IPS-18c (cell line): ENCODE measurements at regions not wholly inside any gene's neighbourhood (a gene's known extent, or its start where the extent isn't known, plus 50 kb on each side); places are given as distances from the start of the nearest gene placed in this dataset.
"Not testable (repeated sequence)": the region's sequence is repeated elsewhere in the genome, so short reads cannot be mapped to it uniquely, and the experiment has no call there.

Experiments used
- H3K4me3 ChIP-seq: 2 replicates; pipeline ENCODE4 v1.7.0; 2013; ENCODE audit warnings: low read depth, mild to moderate bottlenecking, low read length, moderate library complexity; ENCODE audit not compliant: insufficient read depth
- H3K9me3 ChIP-seq: one replicate; pipeline ENCODE4 v1.6.1; 2013; ENCODE audit warnings: mild to moderate bottlenecking, low read length, moderate library complexity; ENCODE audit not compliant: control insufficient read depth, insufficient read depth

DNA sequence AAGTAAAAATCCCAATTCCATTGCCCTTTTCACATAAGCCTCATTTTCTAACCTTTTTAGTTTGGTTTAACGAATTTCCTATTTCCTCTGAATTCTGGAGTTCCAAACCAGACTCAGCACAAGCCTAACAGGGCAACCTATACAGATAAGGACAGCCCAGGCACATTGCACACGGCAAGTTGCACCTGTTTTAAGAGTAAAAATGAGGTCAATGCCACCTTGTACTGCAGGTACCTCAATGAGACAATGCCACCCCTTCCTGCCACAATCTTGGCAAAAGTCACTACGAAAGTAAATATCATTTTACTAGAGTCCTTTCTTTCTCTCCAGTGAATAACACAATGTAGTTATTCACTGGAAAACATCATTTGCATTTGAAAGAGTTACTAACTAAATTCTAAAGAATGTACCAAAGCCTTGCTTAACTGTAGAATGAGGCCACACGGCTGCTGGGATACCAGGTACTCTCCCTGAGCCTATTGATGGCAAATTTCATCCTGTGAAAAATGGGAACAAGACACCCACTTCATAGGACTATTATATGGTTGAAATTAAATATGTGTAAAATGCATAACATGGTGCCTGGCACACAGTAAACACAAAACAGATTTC lies 117.2 kb upstream of the NBPF9 start:
- not testable (repeated sequence) for H3K9me3 ChIP-seq, H3K4me3 ChIP-seq

DNA sequence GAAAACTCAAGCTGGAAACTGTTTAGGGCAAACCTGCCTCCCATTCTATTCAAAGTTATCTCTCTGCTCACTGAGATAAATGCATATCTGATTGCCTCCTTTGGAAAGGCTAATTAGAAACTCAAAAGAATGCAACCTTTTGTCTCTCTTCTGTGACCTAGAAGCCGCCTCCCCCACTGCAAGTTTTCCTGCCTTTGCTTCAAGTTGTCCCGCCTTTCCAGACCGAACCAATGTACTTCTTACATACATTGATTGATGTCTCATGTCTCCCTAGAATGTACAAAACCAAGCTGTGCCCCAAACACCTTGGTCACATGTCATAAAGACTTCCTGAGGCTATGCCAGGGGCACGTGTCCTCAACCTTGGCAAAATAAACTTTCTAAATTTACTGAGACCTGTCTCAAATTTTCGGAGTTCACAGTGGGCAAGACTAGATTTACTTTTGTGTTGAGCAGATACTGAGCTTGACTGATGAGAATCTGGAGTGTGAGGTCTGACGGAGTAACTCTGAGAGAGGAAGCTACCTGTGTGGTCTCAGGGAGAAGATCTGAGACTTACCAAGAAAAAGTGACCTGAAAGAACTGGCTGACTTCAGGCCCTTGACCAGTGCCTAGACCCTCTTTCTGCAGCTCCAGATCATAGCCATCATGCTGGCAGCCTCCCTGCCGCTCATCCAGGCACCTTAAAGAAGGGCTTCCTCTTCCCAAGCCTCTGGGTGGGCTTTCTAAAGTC lies 124.7 kb upstream of the NBPF9 start:
- H3K9me3 ChIP-seq, H3K4me3 ChIP-seq: not testable (repeated sequence)

DNA sequence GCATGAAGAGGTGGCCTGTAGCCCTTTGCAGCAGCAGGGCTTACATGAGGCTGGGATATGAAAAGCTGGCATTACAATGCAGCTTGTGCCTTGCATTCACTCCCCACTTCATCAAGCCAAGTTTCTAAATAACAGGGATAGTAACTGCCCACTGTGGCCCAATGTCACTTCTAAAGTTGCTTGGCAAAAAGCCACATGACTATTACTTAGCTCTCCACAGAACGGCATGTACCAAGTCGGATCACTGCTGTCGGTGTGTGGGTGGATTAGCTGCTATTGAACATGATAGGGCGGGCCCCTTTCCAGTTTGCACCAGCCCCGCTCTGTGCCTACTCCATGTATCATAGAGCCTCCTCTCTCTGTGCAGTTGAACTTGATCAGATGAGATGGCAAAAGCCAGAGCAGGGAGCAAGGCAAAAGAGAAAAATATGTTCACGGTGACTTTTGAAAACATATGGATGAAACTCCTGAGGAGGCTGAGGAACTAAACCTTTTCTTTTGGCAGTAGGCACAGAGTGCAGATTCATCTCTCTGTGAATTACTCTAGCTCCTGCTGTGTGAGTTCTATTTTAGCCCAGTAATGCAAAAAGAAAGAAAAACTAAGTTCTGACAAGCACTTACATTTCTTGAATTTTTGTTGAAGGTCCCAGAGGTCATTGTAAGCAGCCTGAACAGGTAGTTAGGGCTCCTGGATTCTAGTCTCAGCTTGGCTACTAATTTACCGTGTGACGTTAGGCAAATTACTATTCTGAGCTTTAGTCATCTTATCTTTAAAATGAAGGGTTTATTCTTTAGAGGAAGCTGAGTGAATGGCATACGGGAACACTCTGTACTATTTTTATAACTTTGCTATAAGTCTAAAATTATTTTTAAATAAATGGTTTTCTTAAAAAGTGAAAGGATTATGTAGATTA lies 125.6 kb upstream of the NBPF9 start:
- not testable (repeated sequence) for H3K4me3 ChIP-seq, H3K9me3 ChIP-seq

DNA sequence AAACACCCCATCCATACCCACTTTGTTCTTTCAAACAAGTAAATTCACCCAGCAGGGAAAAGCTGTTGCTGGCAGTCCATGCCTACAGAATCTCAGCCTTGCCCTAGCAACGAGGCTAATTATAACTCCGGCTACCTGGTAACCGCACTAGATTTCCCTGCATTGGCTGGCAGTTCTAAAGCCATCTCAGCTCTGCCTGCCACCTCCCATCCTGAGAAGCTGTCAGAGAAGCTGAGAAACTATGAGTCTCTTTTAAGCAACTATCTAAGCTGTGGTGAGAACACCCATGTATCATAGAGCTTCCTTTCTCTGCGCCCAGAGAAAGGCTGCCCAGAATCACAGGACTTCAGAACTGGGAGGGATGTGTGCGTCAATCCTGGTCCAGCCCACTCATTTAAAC lies 126.5 kb upstream of the NBPF9 start:
- not testable (repeated sequence) for H3K4me3 ChIP-seq, H3K9me3 ChIP-seq

DNA sequence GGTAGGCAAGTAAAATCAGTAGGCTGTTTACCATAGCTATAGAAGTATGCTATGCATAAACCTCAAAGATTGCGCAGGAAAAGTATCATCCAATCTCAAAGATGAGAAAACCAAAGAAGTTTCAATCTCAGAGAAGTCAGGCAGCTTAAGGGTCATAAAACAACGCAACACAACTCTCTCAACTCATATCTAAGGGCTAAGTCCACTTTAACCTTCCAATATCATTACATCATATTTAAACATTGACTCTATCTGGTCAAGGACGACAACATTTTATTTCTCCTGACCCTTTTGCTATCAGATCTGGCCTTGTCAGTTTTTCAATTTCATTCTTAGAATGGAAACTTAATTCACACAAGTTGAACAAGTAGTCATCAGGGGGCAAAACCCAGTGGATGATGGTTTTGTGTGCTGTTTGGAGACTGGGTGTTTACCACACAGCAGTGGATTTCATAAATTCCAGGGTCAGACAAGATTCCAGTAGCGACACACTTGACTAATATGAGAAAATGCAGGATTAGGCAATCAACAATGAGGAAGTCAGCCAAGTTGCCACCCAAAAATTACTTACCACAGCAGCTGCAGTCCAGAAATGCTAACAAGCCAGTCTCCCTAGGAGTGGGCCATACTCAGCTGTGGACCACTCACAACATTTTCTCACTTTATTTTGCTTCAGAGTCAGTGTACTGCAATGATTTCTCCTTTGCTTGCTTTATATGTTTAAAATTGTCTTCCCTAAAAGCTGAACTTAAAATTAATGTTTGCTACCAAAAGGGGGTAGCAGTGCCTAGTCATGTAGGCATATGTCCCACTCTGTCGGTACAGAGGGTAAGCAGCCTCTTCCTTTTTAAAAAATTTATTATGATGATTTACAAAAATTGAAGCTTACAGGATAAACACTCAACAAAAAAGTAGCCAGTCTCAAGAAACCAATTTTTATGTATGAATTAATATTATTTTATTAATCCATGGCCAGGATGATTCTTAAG lies 131.9 kb upstream of the NBPF9 start:
- not testable (repeated sequence) for H3K4me3 ChIP-seq, H3K9me3 ChIP-seq

DNA sequence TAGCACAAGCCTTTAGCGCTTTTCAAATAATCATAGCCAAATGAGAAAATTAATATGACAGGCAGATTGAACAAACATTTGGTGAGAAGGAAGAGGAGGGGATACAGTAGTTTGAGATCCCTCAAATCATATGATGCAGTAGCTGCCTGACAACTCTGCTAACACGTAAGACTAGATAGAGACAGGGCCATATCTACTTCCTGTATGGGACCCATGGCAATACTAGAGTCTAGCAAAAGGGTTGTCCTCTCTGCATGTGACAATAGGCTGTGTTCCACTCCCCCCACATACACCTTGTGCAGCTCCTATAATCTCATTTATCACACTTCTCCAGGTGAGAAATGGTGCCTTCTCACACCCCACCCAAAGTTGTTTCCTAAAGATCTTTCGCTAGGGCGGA lies 134.2 kb upstream of the NBPF9 start:
- H3K4me3 ChIP-seq, H3K9me3 ChIP-seq: not testable (repeated sequence)

DNA sequence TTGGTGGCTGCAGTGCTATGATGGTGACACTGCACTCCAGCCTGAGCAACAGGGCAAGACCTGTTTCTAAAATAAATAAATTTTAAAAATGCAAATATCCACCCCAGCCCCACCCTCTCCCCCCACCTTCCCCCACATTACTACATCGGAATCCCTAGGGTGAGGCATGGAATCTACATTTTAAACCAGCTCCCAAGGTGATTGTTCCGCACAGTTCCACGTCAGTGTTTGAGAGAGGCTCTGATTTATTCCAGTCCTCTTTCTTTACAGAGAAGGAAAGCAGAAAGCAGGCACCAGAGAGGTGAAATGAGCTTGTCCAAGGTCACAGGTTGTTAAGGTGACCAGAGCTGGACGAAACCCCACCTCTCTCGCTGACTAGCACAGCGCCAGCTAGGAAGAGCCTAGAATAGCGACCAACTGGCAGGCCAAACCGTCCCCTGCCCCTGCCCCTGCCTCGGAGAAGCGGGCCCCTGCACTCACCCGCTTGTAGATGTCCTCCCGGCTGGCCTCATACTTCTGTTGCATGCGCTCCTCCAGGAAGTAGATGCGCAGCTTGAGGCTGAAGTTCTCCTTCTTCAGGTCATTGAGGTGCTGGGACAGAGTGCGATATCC lies 136.7 kb upstream of the NBPF9 start:
- not testable (repeated sequence) for H3K9me3 ChIP-seq, H3K4me3 ChIP-seq

DNA sequence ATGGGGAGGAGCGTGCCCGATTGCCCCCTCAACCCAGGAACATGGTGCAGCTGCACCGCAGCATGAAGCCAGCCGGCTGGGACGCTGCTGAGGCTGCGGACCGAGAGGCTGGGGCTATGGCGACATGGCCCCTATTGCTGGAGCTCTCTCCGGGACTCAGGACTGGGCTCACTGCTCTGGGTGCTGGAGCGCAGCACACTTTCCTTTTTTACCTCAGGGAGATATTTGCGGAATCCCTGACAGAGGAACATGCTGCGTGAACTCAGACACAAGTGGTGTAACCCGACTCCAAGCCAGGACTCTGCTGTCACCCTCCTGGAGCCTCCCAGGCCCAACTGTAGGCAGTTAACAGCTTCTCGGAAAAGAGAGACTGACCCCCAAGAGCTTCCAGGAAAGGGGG lies 137.2 kb upstream of the NBPF9 start:
- H3K9me3 ChIP-seq, H3K4me3 ChIP-seq: not testable (repeated sequence)

DNA sequence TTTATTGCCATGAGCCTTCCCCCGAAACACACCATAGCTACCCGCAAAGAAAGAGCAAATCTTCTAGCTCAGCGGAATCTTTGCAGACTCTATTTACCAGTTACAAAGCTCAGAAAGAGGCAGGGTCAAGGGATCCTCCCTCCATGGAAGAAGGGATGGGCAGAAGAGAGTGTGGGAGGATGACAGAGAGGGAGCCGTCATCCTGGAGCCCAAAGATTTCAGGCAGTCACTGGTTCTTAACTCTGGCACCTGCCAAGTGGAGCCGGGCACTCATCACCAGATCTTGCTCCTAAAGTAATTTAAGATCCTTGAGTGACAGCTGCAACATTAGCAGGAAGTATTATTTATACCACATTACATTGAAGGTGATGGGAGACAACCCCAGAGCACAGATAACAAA lies 137.9 kb upstream of the NBPF9 start:
- H3K9me3 ChIP-seq, H3K4me3 ChIP-seq: not testable (repeated sequence)

DNA sequence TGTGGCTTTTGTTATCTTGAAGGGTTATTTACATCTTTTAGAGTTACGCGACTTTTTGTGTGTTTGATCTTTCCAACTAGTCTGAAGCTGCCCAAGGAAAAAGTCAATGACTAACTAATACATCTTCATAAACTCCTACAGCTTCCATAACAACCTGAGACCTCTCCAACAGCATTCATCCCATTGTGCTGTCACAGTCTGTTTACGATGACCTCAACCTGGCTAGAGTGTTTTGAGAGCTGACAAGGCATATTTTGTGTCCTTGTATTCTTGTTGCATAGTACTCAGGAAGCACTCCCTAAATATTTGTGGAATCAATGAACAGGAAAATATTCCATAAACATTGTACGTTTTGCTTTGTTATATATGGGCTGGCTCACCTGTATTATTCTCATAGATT lies 140.2 kb upstream of the NBPF9 start:
- H3K4me3 ChIP-seq, H3K9me3 ChIP-seq: not testable (repeated sequence)

DNA sequence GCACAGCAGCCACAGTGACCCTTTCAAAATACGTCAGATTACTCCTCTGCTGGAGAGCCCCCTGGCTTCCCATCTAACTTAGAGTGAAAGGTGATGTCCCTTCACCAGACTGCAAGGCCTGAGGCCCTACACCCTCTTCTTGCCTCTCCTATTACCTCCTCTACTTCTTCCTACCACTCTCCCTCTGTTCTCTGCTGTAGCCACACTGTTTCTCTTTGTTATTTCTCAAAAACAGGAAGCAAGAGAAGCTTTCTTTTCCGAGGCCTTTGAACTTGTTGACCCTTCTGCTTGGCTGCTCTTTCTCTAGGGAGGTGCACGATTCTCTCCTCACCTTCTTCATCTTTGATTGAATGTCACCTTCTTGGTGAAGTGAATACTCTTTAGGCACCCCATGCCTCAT lies 141.3 kb upstream of the NBPF9 start:
- H3K9me3 ChIP-seq, H3K4me3 ChIP-seq: not testable (repeated sequence)

DNA sequence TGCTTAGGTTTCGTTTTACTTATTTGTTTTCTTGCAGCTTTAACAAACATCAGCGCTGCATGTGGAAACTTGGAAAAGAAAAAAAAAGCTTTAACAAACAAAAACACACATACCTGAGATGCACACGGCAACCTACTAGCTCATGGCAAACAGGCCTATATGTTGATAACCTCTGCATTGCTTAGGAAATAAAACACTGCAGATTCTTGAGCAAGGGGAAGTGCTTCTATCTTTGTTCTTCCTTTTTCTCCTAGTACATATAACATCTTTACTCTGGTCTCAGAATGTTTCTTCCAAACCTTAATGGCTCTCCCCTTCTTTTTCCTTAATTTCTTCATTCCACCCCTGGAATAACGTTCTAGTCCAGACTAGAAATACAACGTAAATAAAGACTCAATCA lies 142.9 kb upstream of the NBPF9 start:
- not testable (repeated sequence) for H3K4me3 ChIP-seq, H3K9me3 ChIP-seq

DNA sequence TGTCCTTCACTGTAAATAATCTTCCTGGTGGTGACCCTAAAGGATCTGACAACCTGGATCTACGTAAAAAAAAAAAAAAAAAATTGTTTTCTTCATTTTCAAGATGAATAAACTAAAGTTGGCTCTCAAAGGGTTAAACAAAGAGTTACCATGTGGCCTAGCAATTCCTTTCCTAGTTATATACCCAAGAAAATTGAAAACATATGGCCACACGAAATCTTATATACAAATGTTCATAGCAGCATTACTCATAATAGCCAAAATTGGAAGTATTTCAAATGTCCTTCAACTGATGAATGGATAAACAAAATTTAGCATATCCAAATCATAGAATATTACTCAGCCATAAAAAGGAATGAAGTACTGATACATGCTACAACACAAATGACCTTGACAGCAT lies 145.3 kb upstream of the NBPF9 start:
- not testable (repeated sequence) for H3K4me3 ChIP-seq, H3K9me3 ChIP-seq

DNA sequence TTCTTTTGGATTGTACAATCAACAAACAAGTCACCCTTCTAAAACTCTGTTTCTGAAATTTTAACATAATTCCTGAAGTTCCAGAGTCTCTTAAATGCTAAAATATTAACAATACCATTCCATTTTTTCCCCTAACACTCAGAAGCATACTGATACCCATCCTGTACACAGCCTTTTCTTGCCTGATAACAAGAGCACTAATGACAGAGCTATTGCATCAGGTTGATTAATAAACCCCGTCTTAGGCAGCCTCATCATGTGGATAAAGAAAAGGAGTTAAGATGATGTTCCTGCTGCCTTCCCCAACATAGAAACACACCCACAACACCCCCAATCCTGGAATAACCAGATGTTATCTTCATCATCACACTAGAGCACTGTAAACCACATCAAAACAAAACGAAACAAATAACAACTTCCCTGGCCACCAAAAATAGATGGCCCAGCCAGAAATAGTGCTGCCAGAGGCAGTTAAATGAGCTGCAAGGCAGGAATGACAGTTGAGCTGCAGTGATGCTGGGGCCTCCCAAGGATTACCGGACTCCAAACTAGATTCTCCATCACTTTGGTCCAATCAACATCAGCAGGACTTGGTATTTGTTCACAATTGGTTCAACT lies 146.6 kb upstream of the NBPF9 start:
- H3K4me3 ChIP-seq, H3K9me3 ChIP-seq: not testable (repeated sequence)

DNA sequence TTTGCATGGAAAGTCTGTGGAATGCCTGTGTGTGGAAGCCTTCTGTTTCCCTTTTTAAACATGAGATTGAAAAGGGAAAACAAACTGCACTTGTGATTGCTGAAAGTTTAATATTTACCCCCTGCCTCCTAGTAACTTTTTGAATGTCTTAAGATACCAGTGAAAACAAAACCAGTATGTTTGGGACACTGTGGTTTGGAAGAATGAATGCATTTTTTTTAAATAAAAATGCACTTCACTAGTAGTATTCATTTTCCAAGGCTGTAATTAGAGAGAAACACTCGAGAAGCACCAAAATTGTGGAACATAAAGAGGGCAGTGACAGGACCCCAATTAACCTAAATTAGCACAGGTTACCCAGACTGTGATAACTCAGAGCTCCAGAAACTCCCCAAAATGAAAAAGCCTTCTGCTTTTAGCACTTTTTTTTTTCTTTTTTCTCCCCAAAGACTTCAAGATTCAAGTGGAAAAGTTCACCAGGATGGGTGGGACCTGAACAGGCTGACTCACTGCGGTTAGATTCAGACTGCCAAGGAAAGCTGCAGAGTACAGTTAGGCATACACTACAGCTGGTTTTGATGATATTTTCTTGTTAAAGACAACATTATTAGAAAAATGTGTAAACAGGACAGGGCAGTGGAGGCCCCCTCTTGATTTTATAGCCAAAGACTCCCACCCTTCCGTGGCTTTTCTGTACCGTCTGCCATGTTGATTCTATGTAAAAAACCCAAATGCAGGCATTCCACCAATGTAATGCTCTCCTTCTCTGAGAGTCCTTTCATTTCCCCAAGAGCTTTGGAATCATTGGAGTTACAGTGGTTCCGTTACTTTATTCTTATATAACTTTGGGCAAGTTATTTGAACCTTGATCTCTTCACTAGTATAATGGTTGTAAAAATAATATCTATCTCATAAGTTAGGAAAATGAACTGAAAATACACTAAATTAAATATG lies 151.8 kb upstream of the NBPF9 start:
- H3K9me3 ChIP-seq: not testable (repeated sequence)

More for the DNA sequence above, 151.8 kb upstream of the NBPF9 start:
- H3K4me3 ChIP-seq: not testable (repeated sequence)
